ENCODE measurements at regions not wholly inside any gene's neighbourhood (a gene's known extent, or its start where the extent isn't known, plus 50 kb on each side); places are given as distances from the start of the nearest gene placed in this dataset.

DNA sequence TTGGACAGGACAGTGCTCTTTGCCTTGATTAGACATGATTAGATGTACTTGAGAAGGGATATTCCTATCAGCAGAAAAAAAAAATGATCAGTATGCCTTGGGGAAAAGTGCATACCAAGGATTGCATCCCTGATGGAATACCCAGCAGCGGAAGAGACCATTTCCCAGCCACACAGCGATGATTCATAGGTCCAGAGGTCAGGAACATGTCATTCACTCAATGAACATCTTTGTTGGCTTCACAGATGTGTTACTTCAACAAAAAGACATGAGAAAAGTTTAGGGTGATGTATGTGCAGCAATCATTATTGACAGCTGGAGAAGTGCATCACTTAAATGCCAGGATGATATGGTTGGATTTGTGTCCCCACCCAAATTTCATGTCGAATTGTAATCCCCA, 293.5 kb downstream of the ZNF674 start (continued):
- TF ChIP-seq MIER3 (CRISPR knock-in tag; IDR thresholded peaks at IDR 0.05; ENCODE audit: borderline replicate concordance) (no peak), ZNF550 (CRISPR knock-in tag; IDR thresholded peaks at IDR 0.05; ENCODE audit: borderline replicate concordance) (no peak), ZNF20 (CRISPR knock-in tag; IDR thresholded peaks at IDR 0.05) (no peak), NR2F1 (CRISPR knock-in tag; IDR thresholded peaks at IDR 0.05) (peak in 1 of 2 experiments; percentile 64; a peak in 3 of 4 replicates), FOSL2 (CRISPR knock-in tag; IDR thresholded peaks at IDR 0.05) (peak; percentile 97), FOXC1 (CRISPR knock-in tag; IDR thresholded peaks at IDR 0.05; ENCODE audit: borderline replicate concordance) (no peak), TEAD2 (CRISPR knock-in tag; IDR thresholded peaks at IDR 0.05) (no peak), ZNF101 (CRISPR knock-in tag; IDR thresholded peaks at IDR 0.05; ENCODE audit: borderline replicate concordance, low read depth) (no peak), ZEB1 (IDR thresholded peaks at IDR 0.05; ENCODE audit: insufficient replicate concordance, low read depth) (no peak), CBX1 (IDR thresholded peaks at IDR 0.05; ENCODE audit: low read depth) (no peak), KAT2B (IDR thresholded peaks at IDR 0.05; ENCODE audit: borderline replicate concordance, low read depth, low read length) (no peak)
- TF ChIP-seq, protein P1, sequence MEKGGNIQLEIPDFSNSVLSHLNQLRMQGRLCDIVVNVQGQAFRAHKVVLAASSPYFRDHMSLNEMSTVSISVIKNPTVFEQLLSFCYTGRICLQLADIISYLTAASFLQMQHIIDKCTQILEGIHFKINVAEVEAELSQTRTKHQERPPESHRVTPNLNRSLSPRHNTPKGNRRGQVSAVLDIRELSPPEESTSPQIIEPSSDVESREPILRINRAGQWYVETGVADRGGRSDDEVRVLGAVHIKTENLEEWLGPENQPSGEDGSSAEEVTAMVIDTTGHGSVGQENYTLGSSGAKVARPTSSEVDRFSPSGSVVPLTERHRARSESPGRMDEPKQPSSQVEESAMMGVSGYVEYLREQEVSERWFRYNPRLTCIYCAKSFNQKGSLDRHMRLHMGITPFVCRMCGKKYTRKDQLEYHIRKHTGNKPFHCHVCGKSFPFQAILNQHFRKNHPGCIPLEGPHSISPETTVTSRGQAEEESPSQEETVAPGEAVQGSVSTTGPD (CRISPR knock-in tag; IDR thresholded peaks at IDR 0.05), result no peak
- TF ChIP-seq, protein P2, sequence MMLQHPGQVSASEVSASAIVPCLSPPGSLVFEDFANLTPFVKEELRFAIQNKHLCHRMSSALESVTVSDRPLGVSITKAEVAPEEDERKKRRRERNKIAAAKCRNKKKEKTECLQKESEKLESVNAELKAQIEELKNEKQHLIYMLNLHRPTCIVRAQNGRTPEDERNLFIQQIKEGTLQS (CRISPR knock-in tag; IDR thresholded peaks at IDR 0.05), result peak; percentile 72; the same call in 1 of the 2 replicates
- TF ChIP-seq, protein P3, sequence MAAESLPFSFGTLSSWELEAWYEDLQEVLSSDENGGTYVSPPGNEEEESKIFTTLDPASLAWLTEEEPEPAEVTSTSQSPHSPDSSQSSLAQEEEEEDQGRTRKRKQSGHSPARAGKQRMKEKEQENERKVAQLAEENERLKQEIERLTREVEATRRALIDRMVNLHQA (CRISPR knock-in tag; IDR thresholded peaks at IDR 0.05), result no peak
- TF ChIP-seq, protein P4, sequence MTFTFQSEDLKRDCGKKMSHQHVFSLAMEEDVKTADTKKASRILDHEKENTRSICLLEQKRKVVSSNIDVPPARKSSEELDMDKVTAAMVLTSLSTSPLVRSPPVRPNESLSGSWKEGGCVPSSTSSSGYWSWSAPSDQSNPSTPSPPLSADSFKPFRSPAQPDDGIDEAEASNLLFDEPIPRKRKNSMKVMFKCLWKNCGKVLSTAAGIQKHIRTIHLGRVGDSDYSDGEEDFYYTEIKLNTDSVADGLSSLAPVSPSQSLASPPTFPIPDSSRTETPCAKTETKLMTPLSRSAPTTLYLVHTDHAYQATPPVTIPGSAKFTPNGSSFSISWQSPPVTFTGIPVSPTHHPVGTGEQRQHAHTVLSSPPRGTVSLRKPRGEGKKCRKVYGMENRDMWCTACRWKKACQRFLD (CRISPR knock-in tag; IDR thresholded peaks at IDR 0.05; ENCODE audit: borderline replicate concordance), result no peak
- TF ChIP-seq, protein P5, sequence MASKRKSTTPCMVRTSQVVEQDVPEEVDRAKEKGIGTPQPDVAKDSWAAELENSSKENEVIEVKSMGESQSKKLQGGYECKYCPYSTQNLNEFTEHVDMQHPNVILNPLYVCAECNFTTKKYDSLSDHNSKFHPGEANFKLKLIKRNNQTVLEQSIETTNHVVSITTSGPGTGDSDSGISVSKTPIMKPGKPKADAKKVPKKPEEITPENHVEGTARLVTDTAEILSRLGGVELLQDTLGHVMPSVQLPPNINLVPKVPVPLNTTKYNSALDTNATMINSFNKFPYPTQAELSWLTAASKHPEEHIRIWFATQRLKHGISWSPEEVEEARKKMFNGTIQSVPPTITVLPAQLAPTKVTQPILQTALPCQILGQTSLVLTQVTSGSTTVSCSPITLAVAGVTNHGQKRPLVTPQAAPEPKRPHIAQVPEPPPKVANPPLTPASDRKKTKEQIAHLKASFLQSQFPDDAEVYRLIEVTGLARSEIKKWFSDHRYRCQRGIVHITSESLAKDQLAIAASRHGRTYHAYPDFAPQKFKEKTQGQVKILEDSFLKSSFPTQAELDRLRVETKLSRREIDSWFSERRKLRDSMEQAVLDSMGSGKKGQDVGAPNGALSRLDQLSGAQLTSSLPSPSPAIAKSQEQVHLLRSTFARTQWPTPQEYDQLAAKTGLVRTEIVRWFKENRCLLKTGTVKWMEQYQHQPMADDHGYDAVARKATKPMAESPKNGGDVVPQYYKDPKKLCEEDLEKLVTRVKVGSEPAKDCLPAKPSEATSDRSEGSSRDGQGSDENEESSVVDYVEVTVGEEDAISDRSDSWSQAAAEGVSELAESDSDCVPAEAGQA (IDR thresholded peaks at IDR 0.05; ENCODE audit: low read depth), result no peak
- TF ChIP-seq, protein P5 (CRISPR knock-in tag; IDR thresholded peaks at IDR 0.05; ENCODE audit: borderline replicate concordance), result no peak
- TF ChIP-seq, protein P6, sequence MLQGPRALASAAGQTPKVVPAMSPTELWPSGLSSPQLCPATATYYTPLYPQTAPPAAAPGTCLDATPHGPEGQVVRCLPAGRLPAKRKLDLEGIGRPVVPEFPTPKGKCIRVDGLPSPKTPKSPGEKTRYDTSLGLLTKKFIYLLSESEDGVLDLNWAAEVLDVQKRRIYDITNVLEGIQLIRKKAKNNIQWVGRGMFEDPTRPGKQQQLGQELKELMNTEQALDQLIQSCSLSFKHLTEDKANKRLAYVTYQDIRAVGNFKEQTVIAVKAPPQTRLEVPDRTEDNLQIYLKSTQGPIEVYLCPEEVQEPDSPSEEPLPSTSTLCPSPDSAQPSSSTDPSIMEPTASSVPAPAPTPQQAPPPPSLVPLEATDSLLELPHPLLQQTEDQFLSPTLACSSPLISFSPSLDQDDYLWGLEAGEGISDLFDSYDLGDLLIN (CRISPR knock-in tag; IDR thresholded peaks at IDR 0.05; ENCODE audit: borderline replicate concordance), result no peak
